Neural cell (in vitro differentiated cells): ENCODE measurements at regions not wholly inside any gene's neighbourhood (a gene's known extent, or its start where the extent isn't known, plus 50 kb on each side); places are given as distances from the start of the nearest gene placed in this dataset.

Experiments
- H2AFZ ChIP-seq: fragments of 200-600, 300-800 bp; sonication (generic), shearing (Covaris generic); 2 replicates; pipeline ENCODE4 v1.6.0; 2014; ENCODE audit warnings: low read depth, mild to moderate bottlenecking, antibody characterized with exemption, low read length, moderate library complexity
- H3F3A ChIP-seq: fragments of 200-600 bp; shearing (Covaris generic); 2 replicates; pipeline ENCODE4 v1.6.1; 2016; ENCODE audit warnings: mild to moderate bottlenecking, moderate library complexity, mixed read lengths, antibody characterized with exemption, low read length; ENCODE audit not compliant: insufficient read depth, poor library complexity, severe bottlenecking
- H3K27ac ChIP-seq: fragments of 200-600, 300-800 bp; sonication (generic), shearing (Covaris generic); 2 replicates; pipeline ENCODE4 v1.5.1; 2014; ENCODE audit warnings: mild to moderate bottlenecking, low read length, moderate library complexity
- H3K27me3 ChIP-seq: fragments of 300-800, 200-600 bp; sonication (generic), shearing (Covaris generic); 2 replicates; pipeline ENCODE4 v1.6.0; 2014; ENCODE audit warnings: mild to moderate bottlenecking, low read depth, low read length, moderate library complexity; ENCODE audit not compliant: insufficient read depth
- H3K36me3 ChIP-seq: fragments of 300-800, 200-600 bp; sonication (generic), shearing (Covaris generic); 2 replicates; pipeline ENCODE4 v1.5.1; 2014; ENCODE audit warnings: mild to moderate bottlenecking, antibody characterized with exemption, low read length, moderate library complexity; ENCODE audit not compliant: insufficient read depth
- H3K4me2 ChIP-seq: fragments of 300-800, 200-600 bp; sonication (generic), shearing (Covaris generic); 2 replicates; pipeline ENCODE4 v1.6.0; 2014; ENCODE audit warnings: mild to moderate bottlenecking, low read length
- H3K4me3 ChIP-seq: fragments of 300-800, 200-600 bp; sonication (generic), shearing (Covaris generic); 2 replicates; pipeline ENCODE4 v1.5.1; 2014; ENCODE audit warnings: mild to moderate bottlenecking, low read length, moderate library complexity
- H3K79me2 ChIP-seq: fragments of 200-600 bp; shearing (Covaris generic); replicated peaks from 2 replicates; pipeline ENCODE4 v1.6.0; 2014; ENCODE audit warnings: mild to moderate bottlenecking, low read length, moderate library complexity; ENCODE audit not compliant: insufficient read depth
- H3K9ac ChIP-seq: fragments of 300-800, 200-600 bp; sonication (generic), shearing (Covaris generic); 2 replicates; pipeline ENCODE4 v1.6.1; 2016; ENCODE audit warnings: mild to moderate bottlenecking, low read length, mixed read lengths
- H3K9me2 ChIP-seq: fragments of 200-600 bp; shearing (Covaris generic); 2 replicates; pipeline ENCODE4 v1.6.1; 2016; ENCODE audit warnings: mild to moderate bottlenecking, low read length, mixed read lengths; ENCODE audit not compliant: insufficient read depth
- H3K9me3 ChIP-seq: fragments of 200-600, 300-800 bp; sonication (generic), shearing (Covaris generic); 2 replicates; pipeline ENCODE4 v1.6.1; 2016; ENCODE audit warnings: mild to moderate bottlenecking, mixed run types, low read length, moderate library complexity, mixed read lengths
- H4K20me1 ChIP-seq: fragments of 200-600 bp; shearing (Covaris generic); 2 replicates; pipeline ENCODE4 v1.6.1; 2016; ENCODE audit warnings: mild to moderate bottlenecking, mixed run types; ENCODE audit not compliant: insufficient read depth
- CTCF ChIP-seq: fragments of 450-650 bp; IDR thresholded peaks from 2 replicates; pipeline ENCODE4 v1.5.1; 2014; ENCODE audit warnings: antibody characterized with exemption, mild to moderate bottlenecking, moderate library complexity; ENCODE audit not compliant: poor library complexity, severe bottlenecking
- EP300 ChIP-seq: fragments of 450-650 bp; conservative IDR thresholded peaks from 2 replicates; pipeline ENCODE4 v1.6.1; 2014; ENCODE audit warnings: antibody characterized with exemption, mild to moderate bottlenecking, moderate library complexity; ENCODE audit not compliant: poor library complexity, severe bottlenecking
- EZH2 ChIP-seq: fragments of 200-600, 300-800 bp; shearing (Covaris generic), sonication (generic); IDR thresholded peaks from 2 replicates; pipeline ENCODE4 v1.6.1; 2014; ENCODE audit warnings: antibody characterized with exemption, low read length, borderline replicate concordance, mild to moderate bottlenecking; ENCODE audit not compliant: insufficient read depth, poor library complexity, severe bottlenecking
- MXI1 ChIP-seq: fragments of 450-650 bp; conservative IDR thresholded peaks from 2 replicates; pipeline ENCODE4 v1.6.1; 2014; ENCODE audit warnings: antibody characterized with exemption, mild to moderate bottlenecking; ENCODE audit not compliant: poor library complexity, severe bottlenecking
- POLR2AphosphoS5 ChIP-seq: IDR thresholded peaks from 2 replicates; pipeline ENCODE4 v1.6.1; 2012
- RAD21 ChIP-seq: fragments of 450-650 bp; conservative IDR thresholded peaks from 2 replicates; pipeline ENCODE4 v1.6.1; 2014; ENCODE audit warnings: antibody characterized with exemption, mild to moderate bottlenecking, moderate library complexity
- REST ChIP-seq: IDR thresholded peaks from 2 replicates; pipeline ENCODE4 v1.6.1; 2012; ENCODE audit warnings: borderline replicate concordance
- SMC3 ChIP-seq: fragments of 450-650 bp; conservative IDR thresholded peaks from 2 replicates; pipeline ENCODE4 v1.6.1; 2014; ENCODE audit warnings: antibody characterized with exemption, mild to moderate bottlenecking, moderate library complexity; ENCODE audit not compliant: poor library complexity
- TAF1 ChIP-seq: IDR thresholded peaks from 2 replicates; pipeline ENCODE4 v1.6.1; 2012; ENCODE audit warnings: low read depth

GRCh38 chr21:39084073-39084472 is 99.2 kb downstream of the PSMG1 start:
- H3K27me3 ChIP-seq, result no peaks in the 10 kb centered on the region
- H3K9me2 ChIP-seq, result no peaks in the 10 kb centered on the region
- H3F3A ChIP-seq, result no peaks in the 10 kb centered on the region
- TF ChIP-seq MXI1 (no peak), SMC3 (no peak), RAD21 (no peak), REST (no peak), TAF1 (no peak), EP300 (no peak), CTCF (no peak), EZH2 (no peak)
- no peak overlapping the region for H2AFZ ChIP-seq
- no peaks in the 10 kb centered on the region for H3K79me2 ChIP-seq
- H3K9me3 ChIP-seq, result no peaks in the 10 kb centered on the region
- no peak overlapping the region for H3K27ac ChIP-seq
- no peaks in the 10 kb centered on the region for H3K36me3 ChIP-seq
- H3K9ac ChIP-seq, result no peak overlapping the region
- no peaks in the 10 kb centered on the region for H4K20me1 ChIP-seq
- H3K4me2 ChIP-seq, result no peak overlapping the region
- H3K4me3 ChIP-seq, result no peak overlapping the region

GRCh38 chr21:39083377-39084008 is 99.8 kb downstream of the PSMG1 start:
- no peaks in the 10 kb centered on the region for H3K36me3 ChIP-seq
- no peaks in the 10 kb centered on the region for H3K9me2 ChIP-seq
- H3F3A ChIP-seq, result no peaks in the 10 kb centered on the region
- no peak overlapping the region for H3K27ac ChIP-seq
- H3K27me3 ChIP-seq, result no peaks in the 10 kb centered on the region
- no peak overlapping the region for H3K9ac ChIP-seq
- no peak for TF ChIP-seq RAD21
- TF ChIP-seq SMC3, result no peak
- TF ChIP-seq TAF1, result no peak
- TF ChIP-seq POLR2AphosphoS5, result no peak
- no peak for TF ChIP-seq CTCF
- no peak for TF ChIP-seq MXI1
- TF ChIP-seq EP300, result no peak
- no peak for TF ChIP-seq EZH2
- TF ChIP-seq REST, result no peak
- no peaks in the 10 kb centered on the region for H3K9me3 ChIP-seq
- no peaks in the 10 kb centered on the region for H4K20me1 ChIP-seq
- no peak overlapping the region for H3K4me2 ChIP-seq
- H3K4me3 ChIP-seq, result no peak overlapping the region
- H3K79me2 ChIP-seq, result no peaks in the 10 kb centered on the region
- H2AFZ ChIP-seq, result no peak overlapping the region
